OCI-LY1 (cell line): ENCODE measurements at regions not wholly inside any gene's neighbourhood (a gene's known extent, or its start where the extent isn't known, plus 50 kb on each side); places are given as distances from the start of the nearest gene placed in this dataset.

Source experiments
- CTCF ChIP-seq: fragments of 200-600 bp; sonication (generic), shearing (Covaris generic); IDR thresholded peaks from 2 replicates; pipeline ENCODE4 v1.5.1; 2017; ENCODE audit warnings: mild to moderate bottlenecking, antibody characterized with exemption, low read length, moderate library complexity, mixed read lengths
- EZH2 ChIP-seq: fragments of 200-600 bp; sonication (generic), shearing (Covaris generic); IDR thresholded peaks from 2 replicates; pipeline ENCODE4 v1.8.0; 2017; ENCODE audit warnings: borderline replicate concordance, mixed run types, mild to moderate bottlenecking, antibody characterized with exemption, low read length, moderate library complexity, mixed read lengths

- TF ChIP-seq CTCF: no peak
- no peak for TF ChIP-seq EZH2
Observed at GRCh38 chr13:59203855-59204254, 959.9 kb downstream of the DIAPH3 start.
